Skeletal muscle cell (primary cell): ENCODE measurements at regions not wholly inside any gene's neighbourhood (a gene's known extent, or its start where the extent isn't known, plus 50 kb on each side); places are given as distances from the start of the nearest gene placed in this dataset.
"Not testable (repeated sequence)": the region's sequence is repeated elsewhere in the genome, so short reads cannot be mapped to it uniquely, and the experiment has no call there.

Experiments used
- DNase-seq: peaks from one replicate; pipeline ENCODE4 v3.0.0-alpha.2; 2010; ENCODE audit warnings: low read depth
- H3K4me3 ChIP-seq: 2 replicates; pipeline ENCODE4 v1.5.1; 2011; ENCODE audit warnings: low read depth, mild to moderate bottlenecking, control low read depth, low read length, moderate library complexity

- H3K4me3 ChIP-seq: no peak overlapping the region
- no peak for DNase-seq
Measured at GRCh38 chr13:87536499-87536898, 134.7 kb upstream of the SLITRK5 start.

GRCh38 chr13:87536899-87537298, 134.3 kb upstream of the SLITRK5 start:
- H3K4me3 ChIP-seq: no peak overlapping the region
- DNase-seq: no peak

GRCh38 chr13:87537951-87538350, 133.2 kb upstream of the SLITRK5 start:
- DNase-seq: no peak
- H3K4me3 ChIP-seq: no peak overlapping the region

GRCh38 chr13:87538366-87539052, 132.7 kb upstream of the SLITRK5 start:
- no peak for DNase-seq
- no peak overlapping the region for H3K4me3 ChIP-seq

- no peak for DNase-seq
- H3K4me3 ChIP-seq: no peak overlapping the region
Measured at GRCh38 chr13:87553142-87553541, 118.0 kb upstream of the SLITRK5 start.

GRCh38 chr13:87554045-87554444, 117.1 kb upstream of the SLITRK5 start:
- DNase-seq: no peak
- no peak overlapping the region for H3K4me3 ChIP-seq

GRCh38 chr13:87557788-87558187, 113.4 kb upstream of the SLITRK5 start:
- DNase-seq: no peak
- H3K4me3 ChIP-seq: no peak overlapping the region

- not testable (repeated sequence) for DNase-seq, H3K4me3 ChIP-seq
Measured at GRCh38 chr13:87561580-87561979, 109.6 kb upstream of the SLITRK5 start.

- H3K4me3 ChIP-seq: no peak overlapping the region
- no peak for DNase-seq
Measured at GRCh38 chr13:87570669-87571068, 100.5 kb upstream of the SLITRK5 start.

- DNase-seq: no peak
- no peak overlapping the region for H3K4me3 ChIP-seq
Measured at GRCh38 chr13:87582399-87582798, 88.8 kb upstream of the SLITRK5 start.

- no peak overlapping the region for H3K4me3 ChIP-seq
- DNase-seq: no peak
Measured at GRCh38 chr13:87590518-87590917, 80.7 kb upstream of the SLITRK5 start.

GRCh38 chr13:87604437-87604836, 66.7 kb upstream of the SLITRK5 start:
- not testable (repeated sequence) for H3K4me3 ChIP-seq, DNase-seq

- no peak overlapping the region for H3K4me3 ChIP-seq
- DNase-seq: no peak
Measured at GRCh38 chr13:87607266-87607665, 63.9 kb upstream of the SLITRK5 start.

- no peak for DNase-seq
Measured at GRCh38 chr13:87614276-87614675, 56.9 kb upstream of the SLITRK5 start.

More at GRCh38 chr13:87614276-87614675, 56.9 kb upstream of the SLITRK5 start:
- no peak overlapping the region for H3K4me3 ChIP-seq
